H7 (cell line): ENCODE measurements at regions not wholly inside any gene's neighbourhood (a gene's known extent, or its start where the extent isn't known, plus 50 kb on each side); places are given as distances from the start of the nearest gene placed in this dataset.

Experiments used
- DNase-seq: peaks from one replicate; pipeline ENCODE4 v3.0.0; 2012
- H3K27me3 ChIP-seq: 2 replicates; pipeline ENCODE4 v1.6.0; 2011; ENCODE audit warnings: mild to moderate bottlenecking, low read length; ENCODE audit not compliant: control insufficient read depth, insufficient read depth
- H3K36me3 ChIP-seq: replicated peaks from 2 replicates; pipeline ENCODE4 v1.5.1; 2011; ENCODE audit warnings: low read length; ENCODE audit not compliant: control insufficient read depth, insufficient read depth
- H3K4me3 ChIP-seq: 2 replicates; pipeline ENCODE4 v1.5.1; 2011; ENCODE audit warnings: low read depth, mild to moderate bottlenecking, control low read depth, low read length, moderate library complexity; ENCODE audit not compliant: insufficient read depth

- H3K4me3 ChIP-seq, result no peak overlapping the region
- no peaks in the 10 kb centered on the region for H3K36me3 ChIP-seq
Observed at GRCh38 chr1:163785868-163786405, 464.2 kb downstream of the NUF2 start.

GRCh38 chr1:163789911-163790310 is 468.2 kb downstream of the NUF2 start:
- no peaks in the 10 kb centered on the region for H3K27me3 ChIP-seq
- no peak overlapping the region for H3K4me3 ChIP-seq
- no peak for DNase-seq
- no peaks in the 10 kb centered on the region for H3K36me3 ChIP-seq

More at GRCh38 chr1:163785868-163786405, 464.2 kb downstream of the NUF2 start:
- DNase-seq, result no peak
- no peaks in the 10 kb centered on the region for H3K27me3 ChIP-seq

DNA sequence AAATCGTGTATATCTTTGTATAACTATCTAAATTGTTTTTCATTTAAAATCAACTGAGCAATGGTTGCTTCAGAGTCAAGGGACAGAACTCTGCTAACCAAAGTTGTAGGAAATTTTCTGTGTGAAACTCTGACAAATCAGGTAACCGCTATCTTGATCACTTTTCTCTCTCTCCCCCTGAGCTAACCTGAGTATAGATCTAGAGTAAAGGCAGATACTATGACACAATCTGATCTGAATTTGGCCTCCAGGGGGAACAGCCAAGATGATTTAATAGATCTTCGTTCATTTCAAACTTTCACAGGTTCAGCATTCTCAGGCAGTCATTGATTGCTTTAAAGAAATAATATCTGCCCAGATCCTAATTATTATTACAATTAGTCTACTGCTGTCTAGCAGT is 472.8 kb downstream of the NUF2 start:
- no peak for DNase-seq
- H3K36me3 ChIP-seq, result no peaks in the 10 kb centered on the region
- no peaks in the 10 kb centered on the region for H3K27me3 ChIP-seq
- no peak overlapping the region for H3K4me3 ChIP-seq

DNA sequence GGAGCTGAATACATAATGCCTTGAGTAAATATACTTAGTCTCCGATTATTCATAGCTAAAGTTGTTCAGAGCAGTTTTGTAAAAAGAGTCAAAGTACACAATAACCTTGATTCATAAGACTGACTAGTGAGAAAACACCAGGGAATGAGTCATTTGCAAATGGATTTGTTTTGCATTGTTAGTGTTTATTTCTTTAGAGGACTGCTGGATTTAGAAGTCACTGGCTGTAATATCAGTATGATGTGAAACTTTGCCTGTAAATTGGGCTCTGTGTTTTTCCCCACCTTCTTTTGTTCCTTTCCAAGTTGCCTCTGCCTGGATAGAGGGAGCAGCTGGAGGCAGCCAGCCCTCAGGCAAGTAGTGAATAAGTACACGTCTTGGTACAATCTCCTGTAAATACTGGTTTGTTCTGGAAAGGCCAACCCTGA is 474.7 kb downstream of the NUF2 start:
- H3K27me3 ChIP-seq, result no peaks in the 10 kb centered on the region

GRCh38 chr1:163797816-163798215 is 476.1 kb downstream of the NUF2 start:
- DNase-seq, result no peak
- H3K27me3 ChIP-seq, result no peaks in the 10 kb centered on the region
- H3K36me3 ChIP-seq, result no peaks in the 10 kb centered on the region
- H3K4me3 ChIP-seq, result no peak overlapping the region

More for the DNA sequence above, 474.7 kb downstream of the NUF2 start:
- H3K36me3 ChIP-seq, result no peaks in the 10 kb centered on the region
- H3K4me3 ChIP-seq, result no peak overlapping the region
- DNase-seq, result no peak

DNA sequence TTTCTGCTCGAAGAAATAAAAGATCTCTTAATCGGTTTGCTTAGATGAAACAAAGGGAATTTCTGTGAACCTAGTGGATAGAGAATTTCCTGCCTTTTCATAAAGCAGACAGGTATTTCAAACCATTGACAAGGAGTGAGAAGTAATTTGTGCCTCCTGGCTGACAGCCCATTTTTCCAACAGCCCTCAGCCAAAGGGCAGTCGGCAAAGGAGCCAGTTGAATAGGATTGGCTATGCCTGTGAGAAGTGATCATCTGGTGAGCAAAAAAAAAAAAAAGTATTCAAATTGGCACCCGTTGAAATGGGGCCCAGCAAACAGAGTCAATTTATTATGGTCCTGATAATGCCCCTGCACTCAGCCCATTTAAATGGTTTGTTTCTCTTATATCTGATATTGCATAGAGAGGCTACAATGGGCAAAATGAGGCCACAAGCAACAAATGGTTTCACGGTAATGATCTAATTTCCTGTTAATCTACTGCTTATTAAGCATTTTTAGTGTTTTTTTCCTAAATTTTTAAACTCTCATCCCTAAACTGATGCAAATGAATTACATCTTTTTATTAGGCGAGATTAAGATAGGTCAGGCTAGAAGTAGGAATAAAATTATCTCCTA is 477.5 kb downstream of the NUF2 start:
- DNase-seq, result no peak
- Histone ChIP-seq H3K36me3 (no peaks in the 10 kb centered on the region), H3K27me3 (no peaks in the 10 kb centered on the region), H3K4me3 (no peak overlapping the region)

- no peak overlapping the region for H3K4me3 ChIP-seq
- H3K36me3 ChIP-seq, result no peaks in the 10 kb centered on the region
- no peak for DNase-seq
- H3K27me3 ChIP-seq, result no peaks in the 10 kb centered on the region
Observed at GRCh38 chr1:163807331-163808049, 485.7 kb downstream of the NUF2 start.

DNA sequence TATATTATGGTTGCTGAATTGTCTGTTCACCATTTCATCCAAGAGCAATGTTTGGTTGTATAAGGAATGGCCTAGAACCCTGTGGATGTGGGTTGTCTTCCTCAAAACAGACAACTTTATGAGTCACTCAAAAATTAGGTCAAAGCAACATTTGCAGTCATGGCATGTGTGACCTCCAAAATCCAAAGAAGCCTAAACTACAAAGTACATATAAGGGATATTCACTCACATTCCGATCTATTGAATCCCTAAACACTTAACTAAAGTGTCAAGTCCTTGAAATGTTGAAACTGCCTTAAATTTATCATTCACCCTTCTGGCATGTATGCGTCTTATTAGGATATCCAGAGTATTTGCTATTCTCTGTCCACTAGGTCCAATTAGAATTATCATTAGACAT is 491.5 kb downstream of the NUF2 start:
- no peak for DNase-seq
- Histone ChIP-seq H3K27me3 (no peaks in the 10 kb centered on the region), H3K4me3 (no peak overlapping the region), H3K36me3 (no peaks in the 10 kb centered on the region)

DNA sequence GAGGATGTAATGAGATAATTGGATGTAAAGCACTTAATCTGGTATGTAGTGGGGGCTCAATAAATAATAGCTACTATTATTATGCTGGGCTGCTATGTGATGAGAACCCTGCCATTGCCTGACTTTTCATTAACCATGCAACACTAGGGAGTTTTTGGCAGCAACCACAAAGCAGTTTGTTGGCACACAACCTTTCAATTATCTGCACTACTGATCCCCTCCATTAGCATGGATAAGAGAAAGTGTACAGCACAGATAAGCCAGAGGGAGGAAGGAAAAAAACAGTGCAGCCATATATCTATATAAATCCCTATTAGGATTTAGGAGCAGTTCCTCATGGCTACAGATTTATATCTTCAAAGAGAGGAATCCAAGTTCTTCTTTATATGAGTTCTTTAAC is 498.5 kb downstream of the NUF2 start:
- DNase-seq, result no peak
- H3K36me3 ChIP-seq, result no peaks in the 10 kb centered on the region
- H3K27me3 ChIP-seq, result no peaks in the 10 kb centered on the region
- no peak overlapping the region for H3K4me3 ChIP-seq

- DNase-seq, result no peak
- H3K4me3 ChIP-seq, result no peak overlapping the region
Observed at GRCh38 chr1:163820766-163821165, 499.0 kb downstream of the NUF2 start.

DNA sequence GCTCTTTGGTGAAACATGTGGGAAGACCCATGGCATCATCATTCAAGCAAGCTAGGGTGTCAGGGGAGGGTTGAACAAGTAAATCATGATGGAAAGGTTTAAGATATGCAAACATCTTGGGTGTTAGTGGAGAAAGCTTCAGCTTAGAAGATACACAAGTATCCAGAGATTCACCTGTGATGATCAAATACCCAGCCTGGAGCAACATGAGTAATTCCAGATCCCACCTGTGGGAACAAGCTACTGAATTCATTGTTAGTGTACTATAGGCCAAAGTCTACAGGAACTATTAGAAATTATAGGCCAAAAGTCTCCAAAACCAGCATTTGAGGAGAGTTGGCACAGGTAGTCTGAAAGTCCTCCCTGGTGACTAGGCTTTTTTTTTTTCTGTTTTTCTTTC is 499.9 kb downstream of the NUF2 start:
- H3K36me3 ChIP-seq, result no peaks in the 10 kb centered on the region

More at GRCh38 chr1:163820766-163821165, 499.0 kb downstream of the NUF2 start:
- H3K27me3 ChIP-seq, result no peaks in the 10 kb centered on the region
- no peaks in the 10 kb centered on the region for H3K36me3 ChIP-seq

GRCh38 chr1:163823017-163823416 is 501.3 kb downstream of the NUF2 start:
- no peak for DNase-seq
- no peaks in the 10 kb centered on the region for H3K27me3 ChIP-seq
- H3K4me3 ChIP-seq, result no peak overlapping the region
- H3K36me3 ChIP-seq, result no peaks in the 10 kb centered on the region

More for the DNA sequence above, 499.9 kb downstream of the NUF2 start:
- no peak for DNase-seq
- no peaks in the 10 kb centered on the region for H3K27me3 ChIP-seq
- H3K4me3 ChIP-seq, result no peak overlapping the region

- Histone ChIP-seq H3K4me3 (no peak overlapping the region), H3K27me3 (no peaks in the 10 kb centered on the region), H3K36me3 (no peaks in the 10 kb centered on the region)
- no peak for DNase-seq
Observed at GRCh38 chr1:163824006-163824405, 502.3 kb downstream of the NUF2 start.

- no peaks in the 10 kb centered on the region for H3K36me3 ChIP-seq
- H3K27me3 ChIP-seq, result no peaks in the 10 kb centered on the region
- no peak for DNase-seq
- no peak overlapping the region for H3K4me3 ChIP-seq
Observed at GRCh38 chr1:163824490-163824889, 502.7 kb downstream of the NUF2 start.

DNA sequence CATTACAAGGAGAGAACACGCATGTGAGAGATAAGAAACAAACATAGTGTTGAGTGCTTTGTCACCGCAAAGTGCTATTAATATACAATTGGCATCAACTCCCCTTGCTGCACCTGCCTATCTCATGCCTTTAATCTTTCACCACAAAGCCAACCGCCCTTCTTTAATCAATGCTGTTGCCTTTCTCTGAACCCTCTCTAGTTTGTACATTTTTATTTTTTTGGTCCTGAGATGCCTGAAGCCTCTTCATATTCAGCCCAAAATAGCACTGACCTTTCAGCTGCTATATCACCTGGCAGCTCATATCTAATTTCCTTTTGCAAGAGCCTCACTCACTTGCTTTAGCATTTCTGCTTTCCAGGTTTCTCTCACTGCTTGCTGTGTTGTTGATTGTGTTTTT is 504.7 kb downstream of the NUF2 start:
- H3K36me3 ChIP-seq, result no peaks in the 10 kb centered on the region
- H3K4me3 ChIP-seq, result no peak overlapping the region
- H3K27me3 ChIP-seq, result no peaks in the 10 kb centered on the region
- DNase-seq, result no peak
